GM12891 (cell line): ENCODE measurements at regions not wholly inside any gene's neighbourhood (a gene's known extent, or its start where the extent isn't known, plus 50 kb on each side); places are given as distances from the start of the nearest gene placed in this dataset.
"Not testable (repeated sequence)": the region's sequence is repeated elsewhere in the genome, so short reads cannot be mapped to it uniquely, and the experiment has no call there.

Source experiments
- PAX5 ChIP-seq: IDR thresholded peaks from 2 replicates; pipeline ENCODE4 v1.6.1; 2011; ENCODE audit warnings: low read length, moderate library complexity, mild to moderate bottlenecking; ENCODE audit not compliant: insufficient read depth, severe bottlenecking
- POLR2A ChIP-seq: IDR thresholded peaks from 2 replicates; pipeline ENCODE4 v1.6.1; 2011; ENCODE audit warnings: low read depth, low read length, control low read depth
- POLR2AphosphoS5 ChIP-seq: IDR thresholded peaks from 2 replicates; pipeline ENCODE4 v1.6.1; 2011; ENCODE audit warnings: low read depth, low read length, control low read depth
- POU2F2 ChIP-seq: IDR thresholded peaks from 2 replicates; pipeline ENCODE4 v1.6.1; 2011; ENCODE audit warnings: low read depth, mild to moderate bottlenecking, control low read depth, low read length, moderate library complexity
- SPI1 ChIP-seq: IDR thresholded peaks from 2 replicates; pipeline ENCODE4 v1.6.1; 2011; ENCODE audit warnings: low read depth, low read length, control low read depth
- TAF1 ChIP-seq: IDR thresholded peaks from 2 replicates; pipeline ENCODE4 v1.6.1; 2011; ENCODE audit warnings: low read depth, low read length, control low read depth

DNA sequence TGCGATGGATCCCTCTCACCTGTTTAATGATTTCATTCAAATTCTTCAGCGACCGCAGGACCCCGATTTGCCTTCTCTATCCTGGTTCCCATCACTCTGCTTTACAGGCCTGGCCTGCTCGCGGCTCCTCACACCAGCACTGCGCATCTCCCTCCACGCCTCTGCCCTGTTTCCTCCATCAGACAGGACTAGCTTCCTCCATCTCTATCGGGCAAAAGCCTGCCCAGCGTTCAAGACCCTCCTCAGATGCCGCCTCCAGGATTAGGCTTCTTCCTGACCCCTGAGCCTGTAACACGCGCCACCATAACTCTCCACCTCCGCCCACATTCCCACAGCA lies 881.1 kb upstream of the DEFB115 start:
- not testable (repeated sequence) for TF ChIP-seq POLR2AphosphoS5, TAF1, POLR2A, SPI1, PAX5, POU2F2
